Transverse colon (tissue), 4 donors: ENCODE measurements at regions not wholly inside any gene's neighbourhood (a gene's known extent, or its start where the extent isn't known, plus 50 kb on each side); places are given as distances from the start of the nearest gene placed in this dataset.

ENCODE experiments used
- CTCF ChIP-seq, 5 experiments: fragments of 200-600 bp in 3 of 5; fragments of 450-650 bp in 2 of 5; sonication (generic) in 3 of 5; IDR thresholded peaks; 1 replicate in 2 of 5; 2 replicates in 3 of 5; pipeline ENCODE4 v1.5.1; 2016 to 2017; ENCODE audit warnings: antibody characterized with exemption in 5 of 5, inconsistent platforms in 3 of 5, mild to moderate bottlenecking in 2 of 5, moderate library complexity in 1 of 5
- EP300 ChIP-seq: sonication (generic); formaldehyde crosslinking; IDR thresholded peaks from one replicate; pipeline ENCODE4 v1.6.1; 2017; ENCODE audit warnings: antibody characterized with exemption, low read depth
- POLR2A ChIP-seq: fragments of 450-650 bp; IDR thresholded peaks from one replicate; pipeline ENCODE4 v1.6.1; 2016; ENCODE audit warnings: antibody characterized with exemption, mild to moderate bottlenecking, moderate library complexity
- POLR2AphosphoS5 ChIP-seq, 3 donors: sonication (generic); formaldehyde crosslinking; IDR thresholded peaks; one replicate each; pipeline ENCODE4 v1.6.1; 2016; ENCODE audit warnings: antibody characterized with exemption in 3 of 3

GRCh38 chr5:34501840-34502239, 154.3 kb upstream of the RAI14 start:
- TF ChIP-seq CTCF (IDR thresholded peaks at IDR 0.05) (no peak), POLR2AphosphoS5 (IDR thresholded peaks at IDR 0.05) (no peak), POLR2A (no peak), EP300 (no peak)
